Breast epithelium (tissue), 4 donors: ENCODE measurements at regions not wholly inside any gene's neighbourhood (a gene's known extent, or its start where the extent isn't known, plus 50 kb on each side); places are given as distances from the start of the nearest gene placed in this dataset.

Experiments used
- DNase-seq, 2 donors: peaks; one replicate each; pipeline ENCODE4 v3.0.0-alpha.2; 2019; ENCODE audit warnings: low spot score in 2 of 2
- H3K27ac ChIP-seq, 2 donors: fragments of 200-600 bp; sonication (generic) in 1 of 2; one replicate each; pipeline ENCODE4 v1.5.1; 2016 to 2019; ENCODE audit warnings: mild to moderate bottlenecking in 1 of 2
- H3K27me3 ChIP-seq, 2 donors: fragments of 200-600 bp; sonication (generic) in 1 of 2; one replicate each; pipeline versions ENCODE4 v1.5.1 to v1.6.0; 2017 to 2019; ENCODE audit warnings: control low read depth in 1 of 2, mild to moderate bottlenecking in 1 of 2
- H3K36me3 ChIP-seq: fragments of 200-600 bp; one replicate; pipeline ENCODE4 v1.5.1; 2019
- H3K4me1 ChIP-seq, 2 donors: fragments of 200-600 bp; sonication (generic); one replicate each; pipeline ENCODE4 v1.5.1; 2016 to 2019; ENCODE audit warnings: control low read depth in 1 of 2
- H3K4me3 ChIP-seq, 3 donors: fragments of 200-600 bp; sonication (generic); 1 replicate in 2 of 3; 2 replicates in 1 of 3; pipeline ENCODE4 v1.5.1; 2016 to 2019; ENCODE audit warnings: mild to moderate bottlenecking in 3 of 3, moderate library complexity in 2 of 3
- H3K9me3 ChIP-seq, 2 donors: fragments of 200-600 bp; sonication (generic) in 1 of 2; one replicate each; pipeline ENCODE4 v1.5.1; 2016 to 2019; ENCODE audit warnings: control low read depth in 1 of 2
- CTCF ChIP-seq, 3 donors: fragments of 450-650 bp; IDR thresholded peaks; one replicate each; pipeline ENCODE4 v1.5.1; 2016 to 2017; ENCODE audit warnings: antibody characterized with exemption in 3 of 3, mild to moderate bottlenecking in 3 of 3, moderate library complexity in 3 of 3
- POLR2A ChIP-seq: fragments of 450-650 bp; IDR thresholded peaks from one replicate; pipeline ENCODE4 v1.6.1; 2016; ENCODE audit warnings: antibody characterized with exemption, mild to moderate bottlenecking, moderate library complexity
- POLR2AphosphoS5 ChIP-seq, 3 donors: sonication (generic); formaldehyde crosslinking; IDR thresholded peaks; one replicate each; pipeline ENCODE4 v1.6.1; 2017; ENCODE audit warnings: antibody characterized with exemption in 3 of 3
- intact Hi-C: fragments of 100-400 bp; cut with DNase I; formaldehyde crosslinking; loops from one replicate; pipeline ENCODE4 v1.15.1; 2023; ENCODE audit warnings: low total_unique reads

- no peaks in the 10 kb centered on the region for H3K9me3 ChIP-seq
- H3K4me1 ChIP-seq = no peaks in the 10 kb centered on the region
- DNase-seq = peak; percentile 32 to 54
- intact Hi-C loops = no loop called here
- no peaks in the 10 kb centered on the region for H3K36me3 ChIP-seq
- no peak overlapping the region for H3K27ac ChIP-seq
- H3K4me3 ChIP-seq = no peak overlapping the region
- TF ChIP-seq POLR2A (no peak), CTCF (IDR thresholded peaks at IDR 0.05) (peak in 2 of 3 donors; percentile 46 to 69), POLR2AphosphoS5 (IDR thresholded peaks at IDR 0.05) (no peak)
- no peaks in the 10 kb centered on the region for H3K27me3 ChIP-seq
Observed at GRCh38 chr1:14113841-14114567, 414.0 kb downstream of the PRDM2 start.

GRCh38 chr1:14115976-14116375 lies 416.0 kb downstream of the PRDM2 start:
- Histone ChIP-seq H3K27me3 (no peaks in the 10 kb centered on the region), H3K27ac (no peak overlapping the region), H3K36me3 (no peaks in the 10 kb centered on the region), H3K4me3 (no peak overlapping the region), H3K9me3 (peaks cover 0 to 7% of the 10 kb centered on the region in 2 donors), H3K4me1 (no peaks in the 10 kb centered on the region)
- TF ChIP-seq POLR2AphosphoS5 (IDR thresholded peaks at IDR 0.05) = no peak
- intact Hi-C loops = no loop called here
- no peak for DNase-seq

- H3K36me3 ChIP-seq = no peaks in the 10 kb centered on the region
- H3K4me3 ChIP-seq = no peak overlapping the region
- no peak overlapping the region for H3K27ac ChIP-seq
- TF ChIP-seq POLR2AphosphoS5 (IDR thresholded peaks at IDR 0.05) = no peak
- no peak for TF ChIP-seq CTCF (IDR thresholded peaks at IDR 0.05)
- no peak for TF ChIP-seq POLR2A
- H3K4me1 ChIP-seq = no peaks in the 10 kb centered on the region
- DNase-seq = no peak
- intact Hi-C loops = no loop called here
- peaks cover 0 to 7% of the 10 kb centered on the region in 2 donors for H3K9me3 ChIP-seq
- no peaks in the 10 kb centered on the region for H3K27me3 ChIP-seq
Observed at GRCh38 chr1:14117700-14118099, 417.7 kb downstream of the PRDM2 start.

DNA sequence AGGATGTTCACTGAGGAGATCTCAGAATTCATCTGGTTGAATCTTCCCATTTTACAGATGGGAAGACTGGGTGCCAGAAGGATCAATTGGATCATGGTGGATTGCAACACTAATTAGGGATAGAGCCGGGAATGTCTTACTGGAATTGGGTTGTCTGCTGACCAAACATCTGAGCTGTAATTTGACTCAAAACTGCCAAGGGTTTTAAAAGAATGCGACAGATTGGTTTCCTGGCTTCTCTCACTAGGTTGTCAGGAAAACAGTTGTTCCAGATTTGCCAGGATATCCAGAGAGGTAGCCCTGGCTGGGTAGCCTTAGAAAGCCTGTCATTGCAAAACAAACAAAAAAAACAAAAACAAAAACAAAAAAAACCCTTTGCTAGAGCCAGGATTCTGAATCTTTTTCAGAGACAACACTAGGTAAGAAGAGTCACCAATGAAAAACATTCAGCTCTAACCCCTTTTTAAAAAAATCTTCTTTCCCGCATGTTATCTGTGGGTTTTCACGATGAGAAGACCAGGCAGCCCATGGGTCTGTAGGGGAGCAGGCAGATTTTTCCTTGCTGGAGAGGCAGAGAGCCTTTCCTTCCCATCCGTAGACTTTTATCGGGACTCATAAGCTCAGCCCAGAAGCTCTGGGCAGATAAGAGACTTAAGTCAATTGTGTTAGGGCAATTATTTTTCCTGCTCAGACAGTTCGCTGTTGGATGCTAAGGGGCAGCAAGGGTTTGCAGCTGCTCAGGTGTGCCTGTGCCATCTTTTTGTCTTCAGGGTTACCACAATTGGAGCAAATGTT lies 418.9 kb downstream of the PRDM2 start:
- H3K27ac ChIP-seq = no peak overlapping the region
- intact Hi-C loops = no loop called here
- H3K4me3 ChIP-seq = no peak overlapping the region
- no peaks in the 10 kb centered on the region for H3K36me3 ChIP-seq
- peaks cover 0 to 7% of the 10 kb centered on the region in 2 donors for H3K9me3 ChIP-seq
- DNase-seq = no peak
- no peaks in the 10 kb centered on the region for H3K27me3 ChIP-seq
- H3K4me1 ChIP-seq = no peaks in the 10 kb centered on the region
- TF ChIP-seq POLR2A (no peak), POLR2AphosphoS5 (IDR thresholded peaks at IDR 0.05) (no peak), CTCF (IDR thresholded peaks at IDR 0.05) (no peak)

- no peak for DNase-seq
- no peaks in the 10 kb centered on the region for H3K36me3 ChIP-seq
- H3K9me3 ChIP-seq = peaks cover 0 to 7% of the 10 kb centered on the region in 2 donors
- H3K27ac ChIP-seq = no peak overlapping the region
- no peak overlapping the region for H3K4me3 ChIP-seq
- intact Hi-C loops = no loop called here
- H3K4me1 ChIP-seq = no peaks in the 10 kb centered on the region
- no peaks in the 10 kb centered on the region for H3K27me3 ChIP-seq
- TF ChIP-seq POLR2AphosphoS5 (IDR thresholded peaks at IDR 0.05) (no peak), POLR2A (no peak), CTCF (IDR thresholded peaks at IDR 0.05) (no peak)
Observed at GRCh38 chr1:14120895-14121294, 420.9 kb downstream of the PRDM2 start.
